B cell (primary cell): ENCODE measurements at regions not wholly inside any gene's neighbourhood (a gene's known extent, or its start where the extent isn't known, plus 50 kb on each side); places are given as distances from the start of the nearest gene placed in this dataset.

ENCODE experiments used
- ATAC-seq: fragments of 200-7000 bp; cut with Tn5 transposase; one replicate; pipeline ENCODE4 v1.10.0; 2021; ENCODE audit warnings: low read depth, mild to moderate bottlenecking, moderate number of reproducible peaks, moderate library complexity
- CTCF ChIA-PET: fragments of 350-600 bp; sonication (Branson Sonifier 250); formaldehyde crosslinking; loops from one replicate; lab custom pipeline; 2021; ENCODE audit warnings: antibody characterized with exemption, inconsistent platforms; lab: Charles Lee
- POLR2A ChIA-PET: fragments of 350-600 bp; sonication (Branson Sonifier 250); formaldehyde crosslinking; loops from one replicate; lab custom pipeline; 2021; ENCODE audit warnings: antibody characterized with exemption; lab: Charles Lee
- DNase-seq: peaks from one replicate; pipeline ENCODE4 v3.0.0; 2013
- H2AFZ ChIP-seq: 2 replicates; pipeline ENCODE4 v1.6.1; 2012; ENCODE audit warnings: mild to moderate bottlenecking, low read depth, low read length; ENCODE audit not compliant: insufficient read depth, poor library complexity, severe bottlenecking
- H3K27ac ChIP-seq, 2 donors: 1 replicate in 1 of 2; 2 replicates in 1 of 2; pipeline ENCODE4 v1.5.1; 2012 to 2013; ENCODE audit warnings: low read length in 2 of 2, mild to moderate bottlenecking in 2 of 2, moderate library complexity in 1 of 2
- H3K27me3 ChIP-seq, 4 experiments: fragments of 200-600 bp in 1 of 4; sonication (generic) in 1 of 4; replicated peaks in 1 of 4; 1 replicate in 2 of 4; 2 replicates in 2 of 4; pipeline versions ENCODE4 v1.6.1 to v1.7.0; 2013 to 2016; ENCODE audit warnings: low read length in 3 of 4, mild to moderate bottlenecking in 2 of 4, mixed read lengths in 1 of 4, moderate library complexity in 1 of 4; ENCODE audit not compliant: insufficient read depth in 4 of 4, control insufficient read depth in 3 of 4; ENCODE audit errors: control extremely low read depth in 1 of 4
- H3K36me3 ChIP-seq, 2 experiments: replicated peaks in 1 of 2; 1 replicate in 1 of 2; 2 replicates in 1 of 2; pipeline versions ENCODE4 v1.6.1 to v1.7.1; 2013; ENCODE audit warnings: low read length in 1 of 2; ENCODE audit not compliant: insufficient read depth in 2 of 2, control insufficient read depth in 1 of 2; ENCODE audit errors: control extremely low read depth in 1 of 2, extremely low read depth in 1 of 2
- H3K4me1 ChIP-seq, 2 donors: fragments of 200-600 bp in 1 of 2; sonication (generic) in 1 of 2; 1 replicate in 1 of 2; 2 replicates in 1 of 2; pipeline versions ENCODE4 v1.5.1 to v1.6.1; 2013 to 2017; ENCODE audit warnings: low read length in 2 of 2; ENCODE audit not compliant: control insufficient read depth in 2 of 2, insufficient read depth in 2 of 2
- H3K4me2 ChIP-seq: replicated peaks from 2 replicates; pipeline ENCODE3; 2012; ENCODE audit warnings: mild to moderate bottlenecking, low read depth, low read length; ENCODE audit not compliant: poor library complexity, severe bottlenecking
- H3K4me3 ChIP-seq, 5 experiments: fragments of 200-600 bp in 1 of 5; sonication (generic) in 1 of 5; 1 replicate in 3 of 5; 2 replicates in 2 of 5; pipeline versions ENCODE4 v1.5.1 to v1.7.0; 2011 to 2016; ENCODE audit warnings: low read length in 4 of 5, mild to moderate bottlenecking in 4 of 5, low read depth in 2 of 5, control low read depth in 1 of 5, moderate library complexity in 1 of 5; ENCODE audit not compliant: insufficient read depth in 1 of 5; ENCODE audit errors: control extremely low read depth in 1 of 5, extremely low read depth in 1 of 5
- H3K79me2 ChIP-seq: fragments of 200-600 bp; sonication (generic); one replicate; pipeline ENCODE4 v1.6.0; 2016; ENCODE audit warnings: low read length; ENCODE audit not compliant: control insufficient read depth, insufficient read depth
- H3K9ac ChIP-seq: fragments of 200-600 bp; sonication (generic); 2 replicates; pipeline ENCODE4 v1.6.1; 2017; ENCODE audit warnings: mild to moderate bottlenecking, low read length, moderate library complexity
- H3K9me3 ChIP-seq, 3 donors: one replicate each; pipeline versions ENCODE4 v1.6.1 to v1.7.1; 2013; ENCODE audit warnings: low read length in 2 of 3; ENCODE audit not compliant: control insufficient read depth in 2 of 3, insufficient read depth in 1 of 3; ENCODE audit errors: control extremely low read depth in 1 of 3
- H4K20me1 ChIP-seq: 2 replicates; pipeline ENCODE4 v1.6.0; 2012; ENCODE audit warnings: mild to moderate bottlenecking, low read length; ENCODE audit not compliant: insufficient read depth, control insufficient read depth, poor library complexity, severe bottlenecking
- H3K27ac Mint-ChIP-seq: one replicate; pipeline ENCODE4 v1.8.0; 2021; ENCODE audit warnings: mixed read lengths
- H3K27me3 Mint-ChIP-seq: one replicate; pipeline ENCODE4 v1.8.0; 2021; ENCODE audit warnings: mixed read lengths
- H3K4me1 Mint-ChIP-seq: one replicate; pipeline ENCODE4 v1.8.0; 2021; ENCODE audit warnings: mixed read lengths
- H3K4me3 Mint-ChIP-seq: one replicate; pipeline ENCODE4 v1.8.0; 2021; ENCODE audit warnings: mixed read lengths
- H3K9me3 Mint-ChIP-seq: one replicate; pipeline ENCODE4 v1.8.0; 2022; ENCODE audit warnings: mixed read lengths; ENCODE audit not compliant: insufficient read depth
- CTCF ChIP-seq: fragments of 200-600 bp; IDR thresholded peaks from one replicate; pipeline ENCODE4 v1.8.0; 2022; ENCODE audit warnings: antibody characterized with exemption, mild to moderate bottlenecking
- EZH2 ChIP-seq: IDR thresholded peaks from 2 replicates; pipeline ENCODE4 v1.6.1; 2012; ENCODE audit warnings: borderline replicate concordance, low read depth, mild to moderate bottlenecking, moderate library complexity, low read length; ENCODE audit not compliant: insufficient read depth, poor library complexity, severe bottlenecking
- WGBS: methylation state at CpG from one replicate; pipeline ENCODE4 v1.1.5; 2013; ENCODE audit warnings: missing lambda C conversion rate; ENCODE audit not compliant: insufficient coverage; 5-methylcytosine and 5-hydroxymethylcytosine counted together
- intact Hi-C: fragments of 100-400 bp; cut with micrococcal nuclease; formaldehyde crosslinking; loops from one replicate; pipeline ENCODE4 v1.10.0; 2022

DNA sequence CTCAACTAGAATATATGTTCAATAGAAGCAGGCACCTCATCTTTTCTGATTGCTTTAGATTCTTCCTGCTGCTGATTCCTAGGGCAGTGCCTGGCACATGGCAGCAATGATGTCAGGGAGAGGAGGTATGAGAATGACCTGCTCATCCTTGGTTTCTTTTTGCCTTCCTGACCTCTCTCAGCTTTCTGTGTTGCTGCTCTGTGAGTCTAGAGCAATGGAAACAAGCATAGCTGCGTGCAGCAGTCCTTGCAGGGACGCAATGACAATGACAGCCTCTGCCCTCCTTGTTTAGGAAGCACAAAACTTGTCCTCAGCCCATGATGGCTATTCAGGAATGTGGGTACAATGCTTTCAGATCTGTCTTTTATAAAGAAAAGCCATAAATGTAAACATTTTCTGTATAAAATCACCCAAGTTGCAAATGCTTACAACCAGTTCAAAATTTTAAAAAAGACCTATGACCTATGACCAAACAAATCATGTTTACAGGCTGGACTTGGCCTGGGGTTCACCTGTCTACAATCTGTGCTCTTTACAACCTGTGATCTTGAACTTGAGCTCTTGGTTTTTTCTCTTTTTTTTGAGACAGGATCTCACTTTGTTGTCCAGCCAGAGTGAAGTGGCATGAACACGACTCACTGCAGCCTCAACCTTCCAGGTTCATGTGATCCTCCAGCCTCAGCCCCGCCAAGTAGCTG is 549.4 kb upstream of the ATP2B1 start:
- ATAC-seq: no peak
- H3K4me1 Mint-ChIP-seq: peaks cover 15% of the 10 kb centered on the region
- H4K20me1 ChIP-seq: no peaks in the 10 kb centered on the region
- H3K4me3 ChIP-seq: no peak overlapping the region
- ChIA-PET POLR2A (no interaction called here), CTCF (interaction anchor here (0.6 to 6.5 kb wide), 2 partner anchors 48 to 714 kb away, joined by 3 to 27 read pairs; no protein-coding TSS in a partner anchor)
- no peak overlapping the region for H3K9ac ChIP-seq
- H3K4me3 Mint-ChIP-seq: no peak overlapping the region
- H3K27me3 ChIP-seq: no peaks in the 10 kb centered on the region
- H3K79me2 ChIP-seq: no peaks in the 10 kb centered on the region
- no peaks in the 10 kb centered on the region for H3K9me3 Mint-ChIP-seq
- H3K27me3 Mint-ChIP-seq: no peaks in the 10 kb centered on the region
- H3K4me2 ChIP-seq: no peak overlapping the region
- H2AFZ ChIP-seq: no peak overlapping the region
- no peak overlapping the region for H3K27ac Mint-ChIP-seq
- intact Hi-C loops: no loop called here
- H3K9me3 ChIP-seq: no peaks in the 10 kb centered on the region
- H3K36me3 ChIP-seq: no peaks in the 10 kb centered on the region
- TF ChIP-seq EZH2 (no peak), CTCF (no peak)
- DNase-seq: no peak
- 100% methylated on average over 4 of the region's 4 CpGs for WGBS
- H3K4me1 ChIP-seq: peaks cover 13 to 15% of the 10 kb centered on the region in 2 donors
- no peak overlapping the region for H3K27ac ChIP-seq

DNA sequence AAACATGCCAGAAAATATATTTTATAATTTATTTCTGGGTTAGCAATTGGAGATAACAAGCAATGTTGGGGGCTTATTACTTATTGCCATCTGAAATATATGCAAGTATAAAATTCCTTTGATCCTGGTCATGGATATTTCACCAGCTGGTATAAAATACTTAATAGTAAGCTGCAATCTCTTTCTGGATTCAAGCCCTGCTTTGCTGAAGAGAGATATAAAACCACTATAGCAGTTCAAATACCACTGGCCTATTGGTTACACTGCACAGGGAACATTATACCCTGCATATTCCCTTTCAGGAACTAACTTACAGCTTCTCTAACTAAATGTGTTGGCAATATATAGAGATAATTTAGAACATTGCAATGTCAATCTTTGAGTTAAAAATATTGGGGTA is 546.2 kb upstream of the ATP2B1 start:
- H3K4me1 Mint-ChIP-seq: peaks cover 24% of the 10 kb centered on the region
- Histone ChIP-seq H3K9me3 (no peaks in the 10 kb centered on the region), H3K36me3 (no peaks in the 10 kb centered on the region), H3K4me3 (no peak overlapping the region), H3K27ac (no peak overlapping the region), H4K20me1 (no peaks in the 10 kb centered on the region), H2AFZ (no peak overlapping the region), H3K4me2 (no peak overlapping the region), H3K4me1 (peaks cover 22 to 27% of the 10 kb centered on the region in 2 donors), H3K9ac (no peak overlapping the region), H3K79me2 (no peaks in the 10 kb centered on the region), H3K27me3 (no peaks in the 10 kb centered on the region)
- ATAC-seq (no peak), DNase-seq (no peak)
- intact Hi-C loops: loop anchor here (1.0 to 5.0 kb wide), 5 partner anchors 62 to 1237 kb away; no protein-coding TSS in a partner anchor
- ChIA-PET POLR2A (no interaction called here), CTCF (interaction anchor here (1.1 to 6.5 kb wide), 4 partner anchors 152 to 711 kb away, joined by 3 to 27 read pairs (median 3); no protein-coding TSS in a partner anchor)
- TF ChIP-seq EZH2 (no peak), CTCF (no peak)
- no peaks in the 10 kb centered on the region for H3K27me3 Mint-ChIP-seq
- no peak overlapping the region for H3K4me3 Mint-ChIP-seq
- no peak overlapping the region for H3K27ac Mint-ChIP-seq
- H3K9me3 Mint-ChIP-seq: no peaks in the 10 kb centered on the region
